Neuronal stem cell (in vitro differentiated cells): ENCODE measurements at regions not wholly inside any gene's neighbourhood (a gene's known extent, or its start where the extent isn't known, plus 50 kb on each side); places are given as distances from the start of the nearest gene placed in this dataset.
A peak's percentile ranks its signal among the peaks of the same experiment; 100 is the strongest.

Experiments used
- DNase-seq: peaks from one replicate; pipeline ENCODE4 v3.0.0-alpha.2; 2013; ENCODE audit warnings: low spot score
- H2AFZ ChIP-seq: one replicate; pipeline ENCODE4 v1.6.1; 2013; ENCODE audit warnings: mild to moderate bottlenecking, low read length, inconsistent platforms
- H2AK5ac ChIP-seq: 2 replicates; pipeline ENCODE4 v1.6.1; 2013; ENCODE audit warnings: low read depth, mild to moderate bottlenecking, inconsistent platforms, low read length, moderate library complexity, mixed read lengths
- H2BK120ac ChIP-seq: 2 replicates; pipeline ENCODE4 v1.6.1; 2013; ENCODE audit warnings: low read depth, mild to moderate bottlenecking, inconsistent platforms, low read length, moderate library complexity, mixed read lengths
- H2BK12ac ChIP-seq: one replicate; pipeline ENCODE4 v1.6.1; 2013; ENCODE audit warnings: low read length, inconsistent platforms
- H2BK15ac ChIP-seq: 2 replicates; pipeline ENCODE4 v1.6.1; 2013; ENCODE audit warnings: mild to moderate bottlenecking, low read length, inconsistent platforms, mixed read lengths
- H2BK5ac ChIP-seq: one replicate; pipeline ENCODE4 v1.6.1; 2013; ENCODE audit warnings: inconsistent platforms, mild to moderate bottlenecking, low read length, moderate library complexity
- H3K14ac ChIP-seq: one replicate; pipeline ENCODE4 v1.6.1; 2013; ENCODE audit warnings: low read length, inconsistent platforms
- H3K18ac ChIP-seq: 2 replicates; pipeline ENCODE4 v1.6.1; 2013; ENCODE audit warnings: low read length, inconsistent platforms
- H3K23ac ChIP-seq: 2 replicates; pipeline ENCODE4 v1.6.1; 2013; ENCODE audit warnings: low read depth, mild to moderate bottlenecking, mixed read lengths, low read length, inconsistent platforms; ENCODE audit not compliant: poor library complexity
- H3K27ac ChIP-seq: replicated peaks from 3 replicates; pipeline ENCODE4 v1.5.1; 2013; ENCODE audit warnings: low read length, inconsistent platforms
- H3K27me3 ChIP-seq, 3 experiments: 2 replicates each; pipeline ENCODE4 v1.6.1; 2013; ENCODE audit warnings: low read length in 3 of 3, mild to moderate bottlenecking in 2 of 3, inconsistent platforms in 1 of 3, low read depth in 1 of 3, mixed read lengths in 1 of 3, moderate library complexity in 1 of 3; ENCODE audit not compliant: control insufficient read depth in 3 of 3, insufficient read depth in 3 of 3
- H3K36me3 ChIP-seq, 2 donors: replicated peaks in 1 of 2; 2 replicates each; pipeline ENCODE4 v1.6.1; 2013; ENCODE audit warnings: low read length in 2 of 2; ENCODE audit not compliant: control insufficient read depth in 2 of 2, insufficient read depth in 2 of 2
- H3K4ac ChIP-seq: 2 replicates; pipeline ENCODE4 v1.6.1; 2013; ENCODE audit warnings: inconsistent platforms, mild to moderate bottlenecking, low read length, moderate library complexity
- H3K4me1 ChIP-seq, 2 donors: 1 replicate in 1 of 2; 2 replicates in 1 of 2; pipeline ENCODE4 v1.6.1; 2013; ENCODE audit warnings: low read length in 2 of 2, low read depth in 1 of 2; ENCODE audit not compliant: control insufficient read depth in 2 of 2, insufficient read depth in 1 of 2
- H3K4me2 ChIP-seq: one replicate; pipeline ENCODE4 v1.6.1; 2013; ENCODE audit warnings: mild to moderate bottlenecking, low read length, inconsistent platforms; ENCODE audit not compliant: insufficient read depth, poor library complexity, severe bottlenecking
- H3K4me3 ChIP-seq, 2 donors: 2 replicates each; pipeline ENCODE4 v1.5.1; 2013; ENCODE audit warnings: low read length in 2 of 2, mild to moderate bottlenecking in 2 of 2, inconsistent platforms in 1 of 2, moderate library complexity in 1 of 2
- H3K79me1 ChIP-seq: one replicate; pipeline ENCODE4 v1.6.1; 2013; ENCODE audit warnings: low read depth, mild to moderate bottlenecking, inconsistent platforms, low read length, moderate library complexity
- H3K9ac ChIP-seq: one replicate; pipeline ENCODE4 v1.6.1; 2013; ENCODE audit warnings: mild to moderate bottlenecking, low read depth, low read length, inconsistent platforms; ENCODE audit not compliant: poor library complexity
- H3K9me3 ChIP-seq, 2 donors: replicated peaks in 1 of 2; 2 replicates each; pipeline versions ENCODE3 to v1.6.1; 2013; ENCODE audit warnings: low read length in 2 of 2, mild to moderate bottlenecking in 2 of 2, inconsistent platforms in 1 of 2, low read depth in 1 of 2, mixed read lengths in 1 of 2, moderate library complexity in 1 of 2; ENCODE audit not compliant: control insufficient read depth in 2 of 2, insufficient read depth in 1 of 2
- H4K8ac ChIP-seq: one replicate; pipeline ENCODE4 v1.6.1; 2013; ENCODE audit warnings: low read depth, mild to moderate bottlenecking, inconsistent platforms, low read length, moderate library complexity
- H4K91ac ChIP-seq: one replicate; pipeline ENCODE4 v1.6.1; 2013; ENCODE audit warnings: low read length, low read depth, mild to moderate bottlenecking, inconsistent platforms; ENCODE audit not compliant: poor library complexity
- WGBS, 2 donors: extraction: QIAGEN DNeasy Blood & Tissue Kit; methylation state at CpG; one replicate each; pipeline ENCODE4 v1.1.7; 2013; ENCODE audit warnings: missing lambda C conversion rate in 2 of 2, mixed read lengths in 1 of 2; ENCODE audit not compliant: insufficient read length in 2 of 2, insufficient replicate concordance in 1 of 2; ENCODE audit errors: extremely low coverage in 2 of 2; 5-methylcytosine and 5-hydroxymethylcytosine counted together

- H3K18ac ChIP-seq = no peak overlapping the region
- H3K79me1 ChIP-seq = no peaks in the 10 kb centered on the region
- H3K36me3 ChIP-seq = no peaks in the 10 kb centered on the region
- H3K4me1 ChIP-seq = peaks cover 0 to 3% of the 10 kb centered on the region in 2 donors
- no peak overlapping the region for H2BK5ac ChIP-seq
- H2BK120ac ChIP-seq = no peak overlapping the region
- no peak overlapping the region for H3K14ac ChIP-seq
- H3K9me3 ChIP-seq = no peaks in the 10 kb centered on the region
- H3K27ac ChIP-seq = no peak overlapping the region
- H3K4ac ChIP-seq = no peak overlapping the region
- H2AFZ ChIP-seq = no peak overlapping the region
- H3K27me3 ChIP-seq = peaks cover 5 to 46% (median 23%) of the 10 kb centered on the region in 3 experiments
- H3K4me3 ChIP-seq = no peak overlapping the region
- H2AK5ac ChIP-seq = peak overlapping the region; percentile 17
- no CpG with 5 or more reads among the region's 17 CpGs for WGBS, 2 donors
- no peak overlapping the region for H2BK15ac ChIP-seq
- H3K23ac ChIP-seq = no peak overlapping the region
- no peak overlapping the region for H4K91ac ChIP-seq
- no peak overlapping the region for H2BK12ac ChIP-seq
- H4K8ac ChIP-seq = no peak overlapping the region
- no peak overlapping the region for H3K9ac ChIP-seq
- H3K4me2 ChIP-seq = no peak overlapping the region
- DNase-seq = no peak
These were observed 116.7 kb upstream of the LPCAT1 start for GRCh38 chr5:1640421-1640881.

DNA sequence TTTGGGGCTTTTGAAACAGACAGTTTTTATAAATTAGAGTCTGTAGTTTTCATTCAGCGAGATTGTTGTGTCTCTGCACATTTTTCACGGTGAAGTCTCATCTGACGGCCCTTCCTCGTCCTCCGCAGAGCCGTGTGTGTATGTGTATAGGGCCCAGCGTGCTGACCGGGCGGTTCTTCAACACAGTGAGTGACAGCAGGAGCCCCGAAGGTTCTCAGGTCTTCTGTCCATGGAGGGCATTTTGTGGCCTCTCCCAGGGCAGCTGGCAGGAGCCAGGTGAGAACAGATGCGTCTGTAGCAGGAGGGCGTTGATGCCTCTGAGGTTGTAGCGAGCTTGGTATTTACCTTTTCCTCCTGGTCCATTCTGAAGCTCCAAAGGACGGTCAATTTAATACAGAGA is 116.0 kb upstream of the LPCAT1 start:
- no CpG with 5 or more reads among the region's 14 CpGs for WGBS, 2 donors
- no peak overlapping the region for H3K18ac ChIP-seq
- no peaks in the 10 kb centered on the region for H3K79me1 ChIP-seq
- H3K9ac ChIP-seq = no peak overlapping the region
- H3K27me3 ChIP-seq = peaks cover 5 to 41% (median 17%) of the 10 kb centered on the region in 3 experiments
- no peak overlapping the region for H2BK120ac ChIP-seq
- H4K8ac ChIP-seq = no peak overlapping the region
- H3K4ac ChIP-seq = no peak overlapping the region
- no peak overlapping the region for H2BK12ac ChIP-seq
- no peak overlapping the region for H3K23ac ChIP-seq
- no peak overlapping the region for H3K14ac ChIP-seq
- peak overlapping the region in 1 of 2 donors; percentile 44 for H3K4me3 ChIP-seq
- no peak overlapping the region for H2AFZ ChIP-seq
- H3K9me3 ChIP-seq = no peaks in the 10 kb centered on the region
- no peak overlapping the region for H4K91ac ChIP-seq
- no peak overlapping the region for H2BK5ac ChIP-seq
- H2AK5ac ChIP-seq = no peak overlapping the region
- H3K4me1 ChIP-seq = no peaks in the 10 kb centered on the region
- no peak for DNase-seq
- no peaks in the 10 kb centered on the region for H3K36me3 ChIP-seq
- H3K4me2 ChIP-seq = no peak overlapping the region
- H3K27ac ChIP-seq = no peak overlapping the region
- no peak overlapping the region for H2BK15ac ChIP-seq

DNA sequence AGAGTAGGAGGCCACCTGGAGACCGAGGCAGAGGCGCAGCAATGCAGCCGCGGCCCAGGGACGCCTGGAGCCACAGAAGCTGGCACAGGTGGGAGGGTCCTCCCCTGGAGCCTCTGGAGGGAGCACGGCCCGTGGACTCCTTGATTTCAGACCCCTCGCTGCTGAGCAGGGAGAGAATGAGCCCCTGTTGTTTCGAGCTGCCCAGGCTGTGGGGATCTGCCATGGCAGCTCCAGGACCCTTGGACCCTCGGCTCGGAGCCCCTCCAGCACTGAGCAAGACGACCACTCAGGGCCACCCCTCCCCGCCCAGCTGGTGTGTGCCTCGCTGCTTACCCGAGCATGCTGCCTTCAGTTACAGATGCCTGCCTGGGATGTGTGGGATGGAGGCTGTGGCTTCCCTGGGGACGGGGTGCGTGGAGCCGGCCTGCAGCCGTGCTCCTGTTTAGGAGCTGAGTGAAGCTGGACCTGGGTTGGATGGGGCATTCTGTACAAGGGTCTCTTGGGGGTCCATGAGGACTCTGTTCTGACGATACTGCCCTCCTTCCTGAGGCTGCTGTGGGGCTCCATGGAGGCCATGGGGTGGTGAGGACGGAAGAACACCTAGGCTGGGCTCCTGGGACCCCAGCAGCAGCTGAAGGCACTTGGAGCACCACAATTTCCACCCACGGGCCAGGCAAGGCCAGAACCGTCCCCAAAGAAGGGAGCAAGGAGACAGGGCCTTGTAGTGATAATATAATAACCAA is 115.1 kb upstream of the LPCAT1 start:
- H2AK5ac ChIP-seq = peak overlapping the region; percentile 21
- H3K18ac ChIP-seq = no peak overlapping the region
- H4K8ac ChIP-seq = no peak overlapping the region
- H3K9ac ChIP-seq = no peak overlapping the region
- no CpG with 5 or more reads among the region's 23 CpGs for WGBS, 2 donors
- H3K23ac ChIP-seq = no peak overlapping the region
- DNase-seq = no peak
- H3K4ac ChIP-seq = no peak overlapping the region
- no peak overlapping the region for H2BK15ac ChIP-seq
- H3K4me3 ChIP-seq = no peak overlapping the region
- no peaks in the 10 kb centered on the region for H3K36me3 ChIP-seq
- H2AFZ ChIP-seq = no peak overlapping the region
- H2BK5ac ChIP-seq = no peak overlapping the region
- no peaks in the 10 kb centered on the region for H3K9me3 ChIP-seq
- no peaks in the 10 kb centered on the region for H3K79me1 ChIP-seq
- H2BK12ac ChIP-seq = no peak overlapping the region
- H3K27ac ChIP-seq = no peak overlapping the region
- H3K4me2 ChIP-seq = no peak overlapping the region
- H4K91ac ChIP-seq = no peak overlapping the region
- no peaks in the 10 kb centered on the region for H3K4me1 ChIP-seq
- peaks cover 3 to 35% (median 11%) of the 10 kb centered on the region in 3 experiments for H3K27me3 ChIP-seq
- no peak overlapping the region for H3K14ac ChIP-seq
- H2BK120ac ChIP-seq = no peak overlapping the region

DNA sequence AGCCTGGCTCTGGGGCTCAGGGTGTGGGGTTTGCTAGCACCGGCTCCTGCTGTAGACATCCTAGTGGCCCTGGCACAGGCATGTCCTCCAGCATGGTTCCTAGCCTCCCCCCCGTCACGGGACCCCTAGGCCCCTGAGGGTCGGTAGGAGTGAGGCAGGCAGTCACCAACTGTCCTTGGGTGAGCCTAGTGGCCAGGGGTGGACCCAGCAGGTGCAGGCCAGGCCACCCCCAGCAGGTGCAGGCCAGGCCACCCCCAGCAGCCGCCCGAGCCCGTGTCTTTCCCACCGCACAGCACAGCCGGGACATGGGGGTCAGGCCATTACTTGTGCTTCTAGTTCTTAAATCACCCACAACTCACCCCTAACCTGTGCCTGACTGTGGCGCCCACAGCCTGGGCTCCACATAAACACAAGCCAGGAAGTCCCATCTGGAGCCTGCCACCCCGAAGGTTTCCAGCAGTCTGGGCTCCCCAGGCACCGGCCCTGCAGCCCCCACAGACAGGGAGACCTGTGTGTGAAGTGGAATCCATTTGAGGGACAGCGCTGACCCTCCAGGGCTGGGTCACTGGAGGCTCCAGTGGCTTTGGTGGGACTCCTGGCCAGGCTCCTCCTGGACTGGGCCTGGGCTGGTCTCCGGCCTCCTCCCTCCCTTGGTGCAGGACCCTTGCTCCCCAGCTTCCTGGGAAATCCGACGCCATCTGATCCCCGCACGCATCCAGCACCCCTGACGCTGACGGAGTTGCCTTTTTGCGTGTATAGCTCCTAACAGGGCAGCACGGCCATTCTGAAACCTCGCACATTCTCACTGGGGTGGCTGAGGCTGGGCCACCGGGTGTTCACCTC is 114.1 kb upstream of the LPCAT1 start:
- Histone ChIP-seq H3K18ac (peak overlapping the region; percentile 28), H4K8ac (peak overlapping the region; percentile 65), H3K4ac (no peak overlapping the region), H3K23ac (peak overlapping the region; percentile 31), H2AFZ (no peak overlapping the region), H4K91ac (no peak overlapping the region), H3K79me1 (no peaks in the 10 kb centered on the region), H3K4me3 (no peak overlapping the region), H3K27me3 (peaks cover 0 to 25% (median 4%) of the 10 kb centered on the region in 3 experiments), H3K4me1 (no peaks in the 10 kb centered on the region), H3K9me3 (no peaks in the 10 kb centered on the region), H2BK15ac (no peak overlapping the region), H2BK5ac (no peak overlapping the region), H3K4me2 (no peak overlapping the region), H2AK5ac (peak overlapping the region; percentile 96), H3K36me3 (no peaks in the 10 kb centered on the region), H3K27ac (no peak overlapping the region), H3K14ac (no peak overlapping the region), H2BK120ac (no peak overlapping the region), H2BK12ac (no peak overlapping the region), H3K9ac (peak overlapping the region; percentile 12)
- no CpG with 5 or more reads among the region's 24 CpGs for WGBS, 2 donors
- no peak for DNase-seq
